HepG2 (cell line): ENCODE measurements at regions not wholly inside any gene's neighbourhood (a gene's known extent, or its start where the extent isn't known, plus 50 kb on each side); places are given as distances from the start of the nearest gene placed in this dataset.

Experiments
- ATAC-seq: fragments of 200-7000 bp; cut with Tn5 transposase; 3 replicates; pipeline ENCODE4 v1.9.1; 2020; ENCODE audit warnings: mild to moderate bottlenecking, moderate library complexity
- BruUV-seq: library from RNA; stranded (reverse); fragments of 400-500 nt; replicated peaks from 2 replicates; lab custom pipeline; 2021; lab: Mats Ljungman, UMichigan
- CTCF ChIA-PET: fragments of 300-600 bp; formaldehyde crosslinking; extraction: SDS; loops from one replicate; lab custom pipeline; 2021; ENCODE audit warnings: low total read pairs, inconsistent platforms, low intra/inter-chr PET ratio; lab: Yijun Ruan, JAX
- POLR2A ChIA-PET: fragments of 350-600 bp; sonication (Branson Sonifier 250); formaldehyde crosslinking; loops from one replicate; lab custom pipeline; 2020; ENCODE audit warnings: antibody characterized with exemption, inconsistent platforms; lab: Yijun Ruan, JAX
- DNase-seq: peaks from one replicate; pipeline ENCODE4 v3.0.0-alpha.2; 2015; ENCODE audit warnings: low spot score
- FAIRE-seq: peaks from 3 replicates; lab custom pipeline; 2011; peaks lifted over from hg19 to GRCh38; lab: Jason Lieb, UNC
- H2AFZ ChIP-seq: one replicate; pipeline ENCODE4 v1.6.1; 2011; ENCODE audit warnings: low read length, inconsistent platforms
- H3K27ac ChIP-seq: fragments of 300-600 bp; 3 replicates; pipeline ENCODE4 v1.8.0; 2011; ENCODE audit warnings: mixed run types, mild to moderate bottlenecking, mixed read lengths, low read length, inconsistent platforms; ENCODE audit not compliant: insufficient read depth; ENCODE audit errors: extremely low read length
- H3K27me3 ChIP-seq, 2 experiments: fragments of 200-600 bp in 1 of 2; 2 replicates in 1 of 2; 3 replicates in 1 of 2; pipeline versions ENCODE4 v1.6.0 to v1.8.0; 2011; ENCODE audit warnings: low read length in 2 of 2, mild to moderate bottlenecking in 2 of 2, moderate library complexity in 2 of 2, inconsistent platforms in 1 of 2; ENCODE audit not compliant: insufficient read depth in 2 of 2, control insufficient read depth in 1 of 2
- H3K36me3 ChIP-seq, 2 experiments: fragments of 200-600 bp in 1 of 2; replicated peaks in 1 of 2; 2 replicates in 1 of 2; 3 replicates in 1 of 2; pipeline versions ENCODE4 v1.5.1 to v1.8.0; 2011; ENCODE audit warnings: low read length in 2 of 2, inconsistent platforms in 1 of 2; ENCODE audit not compliant: insufficient read depth in 2 of 2, control insufficient read depth in 1 of 2
- H3K4me1 ChIP-seq: 2 replicates; pipeline ENCODE4 v1.5.1; 2012; ENCODE audit warnings: low read length, inconsistent platforms; ENCODE audit not compliant: insufficient read depth
- H3K4me2 ChIP-seq: 2 replicates; pipeline ENCODE4 v1.6.0; 2011; ENCODE audit warnings: low read depth, low read length, inconsistent platforms
- H3K4me3 ChIP-seq, 3 experiments: fragments of 200-600 bp in 1 of 3; sonication (generic), shearing (Covaris generic) in 1 of 3; replicated peaks in 1 of 3; 2 replicates each; pipeline ENCODE4 v1.5.1; 2011 to 2016; ENCODE audit warnings: low read length in 3 of 3, inconsistent platforms in 2 of 3, low read depth in 2 of 3, mild to moderate bottlenecking in 2 of 3, control low read depth in 1 of 3, mixed read lengths in 1 of 3; ENCODE audit not compliant: insufficient read depth in 1 of 3
- H3K79me2 ChIP-seq: one replicate; pipeline ENCODE4 v1.6.1; 2011; ENCODE audit warnings: low read length, inconsistent platforms; ENCODE audit not compliant: insufficient read depth
- H3K9ac ChIP-seq: 2 replicates; pipeline ENCODE4 v1.6.0; 2011; ENCODE audit warnings: mild to moderate bottlenecking, low read depth, low read length, inconsistent platforms; ENCODE audit not compliant: insufficient read depth
- H3K9me3 ChIP-seq: 2 replicates; pipeline ENCODE4 v1.5.1; 2012; ENCODE audit warnings: mild to moderate bottlenecking, low read length
- H4K20me1 ChIP-seq: 2 replicates; pipeline ENCODE4 v1.6.0; 2011; ENCODE audit warnings: inconsistent platforms, mild to moderate bottlenecking, low read length, moderate library complexity; ENCODE audit not compliant: insufficient read depth
- ATM ChIP-seq: fragments of 450-650 bp; IDR thresholded peaks from 2 replicates; pipeline ENCODE4 v1.7.1; 2017; ENCODE audit warnings: mild to moderate bottlenecking, borderline replicate concordance
- DPF2 ChIP-seq: sonication (generic); formaldehyde crosslinking; IDR thresholded peaks from 2 replicates; pipeline ENCODE4 v1.4.0; 2020; ENCODE audit warnings: mild to moderate bottlenecking, low read depth, missing genetic modification reagents, borderline replicate concordance
- FOXO1 ChIP-seq: sonication (generic); formaldehyde crosslinking; IDR thresholded peaks from 2 replicates; pipeline ENCODE4 v1.4.0; 2020; ENCODE audit warnings: missing genetic modification reagents
- MATR3 ChIP-seq: sonication (generic); formaldehyde crosslinking; IDR thresholded peaks from 2 replicates; pipeline ENCODE4 v1.4.0; 2020; ENCODE audit warnings: missing genetic modification reagents
- MIER3 ChIP-seq: IDR thresholded peaks from 2 replicates; pipeline ENCODE4 v1.6.1; 2016; ENCODE audit warnings: missing compliant biosample characterization, borderline replicate concordance
- NFYC ChIP-seq: IDR thresholded peaks from 2 replicates; pipeline ENCODE4 v1.6.1; 2016; ENCODE audit warnings: missing genetic modification reagents, missing compliant biosample characterization
- PCBP2 ChIP-seq: fragments of 200-400 bp; formaldehyde crosslinking; optimal IDR thresholded peaks from 2 replicates; pipeline ENCODE3; 2018; ENCODE audit warnings: low read length, low read depth; ENCODE audit not compliant: poor library complexity, severe bottlenecking
- PHF21A ChIP-seq: sonication (generic); formaldehyde crosslinking; IDR thresholded peaks from 2 replicates; pipeline ENCODE4 v1.5.0; 2020; ENCODE audit warnings: mild to moderate bottlenecking, missing genetic modification reagents
- SMAD3 ChIP-seq: sonication (generic); formaldehyde crosslinking; IDR thresholded peaks from 2 replicates; pipeline ENCODE4 v1.4.0; 2020; ENCODE audit warnings: missing genetic modification reagents
- SOX5 ChIP-seq: IDR thresholded peaks from 2 replicates; pipeline ENCODE4 v1.6.1; 2016; ENCODE audit warnings: borderline replicate concordance
- SRSF1 ChIP-seq: fragments of 200-400 bp; formaldehyde crosslinking; optimal IDR thresholded peaks from 2 replicates; pipeline ENCODE3; 2017; ENCODE audit warnings: mild to moderate bottlenecking, low read depth, low read length, moderate library complexity
- THAP8 ChIP-seq: sonication (generic); formaldehyde crosslinking; IDR thresholded peaks from 2 replicates; pipeline ENCODE4 v1.5.1; 2020; ENCODE audit warnings: missing genetic modification reagents, mild to moderate bottlenecking, borderline replicate concordance
- ZFYVE20 ChIP-seq: sonication (generic); formaldehyde crosslinking; IDR thresholded peaks from 2 replicates; pipeline ENCODE4 v1.8.0; 2023; ENCODE audit warnings: low read depth, mild to moderate bottlenecking, moderate library complexity, missing genetic modification reagents, borderline replicate concordance
- ZNF484 ChIP-seq: sonication (generic); formaldehyde crosslinking; IDR thresholded peaks from 2 replicates; pipeline ENCODE4 v1.5.1; 2020; ENCODE audit warnings: mild to moderate bottlenecking, low read depth, missing genetic modification reagents, borderline replicate concordance
- ZNF546 ChIP-seq: sonication (generic); formaldehyde crosslinking; conservative IDR thresholded peaks from 2 replicates; pipeline ENCODE4 v1.8.1; 2023; ENCODE audit warnings: mild to moderate bottlenecking, missing genetic modification reagents
- ZNF556 ChIP-seq: sonication (generic); formaldehyde crosslinking; IDR thresholded peaks from 2 replicates; pipeline ENCODE4 v1.4.0; 2020; ENCODE audit warnings: mild to moderate bottlenecking, missing genetic modification reagents, borderline replicate concordance
- WGBS: methylation state at CpG from one replicate; pipeline ENCODE4 v1.1.6; 2017; ENCODE audit warnings: low lambda C conversion rate; 5-methylcytosine and 5-hydroxymethylcytosine counted together
- in situ Hi-C: cut with HindIII; loops from 2 replicates; pipeline ENCODE4 v1.10.0; 2017; ENCODE audit warnings: low pct_unique_long_range_greater_than_20kb; ENCODE audit not compliant: extremely low pct_ligation_motif_present
- intact Hi-C: fragments of 100-400 bp; cut with micrococcal nuclease; formaldehyde crosslinking; loops from one replicate; pipeline ENCODE4 v1.10.0; 2022; ENCODE audit not compliant: unreplicated experiment

- no peak overlapping the region for H3K4me2 ChIP-seq
- H3K27ac ChIP-seq = no peak overlapping the region
- 30% methylated on average over 2 of the region's 2 CpGs for WGBS
- no peaks in the 10 kb centered on the region for H3K36me3 ChIP-seq
- intact Hi-C loops = no loop called here
- no peaks in the 10 kb centered on the region for H3K4me1 ChIP-seq
- H3K9ac ChIP-seq = no peak overlapping the region
- POLR2A ChIA-PET = no interaction called here
- in situ Hi-C loops = no loop called here
- TF ChIP-seq MATR3 (no peak), THAP8 (CRISPR knock-in tag) (no peak), NFYC (CRISPR knock-in tag) (no peak), DPF2 (no peak), FOXO1 (CRISPR knock-in tag) (no peak), ATM (no peak), ZFYVE20 (CRISPR knock-in tag) (no peak), SOX5 (CRISPR knock-in tag) (no peak), ZNF484 (CRISPR knock-in tag) (no peak), PHF21A (CRISPR knock-in tag) (no peak), SRSF1 (no peak), SMAD3 (no peak), ZNF546 (CRISPR knock-in tag) (no peak), ZNF556 (CRISPR knock-in tag) (no peak), PCBP2 (no peak), MIER3 (CRISPR knock-in tag) (no peak)
- no TSS peak for BruUV-seq
- CTCF ChIA-PET = no interaction called here
- H2AFZ ChIP-seq = no peak overlapping the region
- H3K9me3 ChIP-seq = no peaks in the 10 kb centered on the region
- H3K27me3 ChIP-seq = peaks cover 2 to 17% of the 10 kb centered on the region in 2 experiments; a peak in 4 of 5 replicates
- no peak for DNase-seq
- no peaks in the 10 kb centered on the region for H3K79me2 ChIP-seq
- FAIRE-seq = no peak
- no peaks in the 10 kb centered on the region for H4K20me1 ChIP-seq
- no peak for ATAC-seq
- H3K4me3 ChIP-seq = no peak overlapping the region
Measured at GRCh38 chr17:36844013-36844412, 93.3 kb upstream of the LHX1 start.
